Panc1 (cell line): ENCODE measurements at regions not wholly inside any gene's neighbourhood (a gene's known extent, or its start where the extent isn't known, plus 50 kb on each side); places are given as distances from the start of the nearest gene placed in this dataset.
A peak's percentile ranks its signal among the peaks of the same experiment; 100 is the strongest.

Experiments
- ATAC-seq: fragments of 200-7000 bp; cut with Tn5 transposase; 2 replicates; pipeline ENCODE4 v1.9.1; 2020; ENCODE audit warnings: mild to moderate bottlenecking, moderate library complexity
- BruUV-seq: library from RNA; stranded (reverse); fragments of 400-500 nt; replicated peaks from 2 replicates; lab custom pipeline; 2021; lab: Mats Ljungman, UMichigan
- CTCF ChIA-PET: fragments of 300-600 bp; sonication (Branson Sonifier 250); formaldehyde crosslinking; loops from one replicate; lab custom pipeline; 2022; ENCODE audit warnings: antibody characterized with exemption; lab: Charles Lee
- POLR2A ChIA-PET: fragments of 300-600 bp; sonication (Branson Sonifier 250); formaldehyde crosslinking; loops from one replicate; lab custom pipeline; 2022; ENCODE audit warnings: antibody characterized with exemption; lab: Charles Lee
- DNase-seq: peaks from one replicate; pipeline ENCODE4 v3.0.0-alpha.2; 2010; ENCODE audit warnings: low read depth, low spot score
- H3K27ac ChIP-seq: 2 replicates; pipeline ENCODE4 v1.5.1; 2011; ENCODE audit warnings: mild to moderate bottlenecking, low read length, inconsistent platforms
- H3K27me3 ChIP-seq: fragments of 200-500 bp; sonication (Bioruptor generic); 2 replicates; pipeline ENCODE4 v1.6.0; 2014; ENCODE audit warnings: low read length, inconsistent platforms; ENCODE audit not compliant: control insufficient read depth, insufficient read depth
- H3K36me3 ChIP-seq: fragments of 200-500 bp; sonication (Bioruptor generic); 2 replicates; pipeline ENCODE4 v1.5.1; 2014; ENCODE audit warnings: inconsistent platforms, mild to moderate bottlenecking, low read length, moderate library complexity; ENCODE audit not compliant: control insufficient read depth, insufficient read depth
- H3K4me1 ChIP-seq: 2 replicates; pipeline ENCODE4 v1.5.1; 2011; ENCODE audit warnings: inconsistent platforms, mild to moderate bottlenecking, low read length, moderate library complexity; ENCODE audit not compliant: control insufficient read depth, insufficient read depth
- H3K4me3 ChIP-seq, 2 experiments: 2 replicates each; pipeline ENCODE4 v1.5.1; 2011 to 2012; ENCODE audit warnings: low read depth in 2 of 2, low read length in 2 of 2, mild to moderate bottlenecking in 2 of 2, inconsistent platforms in 1 of 2, moderate library complexity in 1 of 2
- H3K9me3 ChIP-seq: fragments of 200-500 bp; sonication (Bioruptor generic); 2 replicates; pipeline ENCODE4 v1.5.1; 2014; ENCODE audit warnings: low read depth, mild to moderate bottlenecking, inconsistent platforms, low read length, moderate library complexity; ENCODE audit not compliant: control insufficient read depth, insufficient read depth
- CTCF ChIP-seq: fragments of 450-650 bp; IDR thresholded peaks from 2 replicates; pipeline ENCODE4 v1.5.1; 2017; ENCODE audit warnings: mild to moderate bottlenecking
- POLR2AphosphoS5 ChIP-seq: IDR thresholded peaks from 2 replicates; pipeline ENCODE4 v1.6.1; 2012; ENCODE audit warnings: mild to moderate bottlenecking, low read depth, low read length, moderate library complexity
- REST ChIP-seq, 2 experiments: IDR thresholded peaks; 2 replicates each; pipeline ENCODE4 v1.6.1; 2011 to 2012; ENCODE audit warnings: low read depth in 2 of 2, control low read depth in 1 of 2, low read length in 1 of 2, mild to moderate bottlenecking in 1 of 2, moderate library complexity in 1 of 2; ENCODE audit not compliant: insufficient read depth in 1 of 2
- TCF7L2 ChIP-seq: IDR thresholded peaks from 2 replicates; pipeline ENCODE4 v1.6.1; 2011; ENCODE audit warnings: mild to moderate bottlenecking, low read depth, low read length, inconsistent platforms
- in situ Hi-C: cut with HindIII; loops from 2 replicates; pipeline ENCODE4 v1.10.0; 2016; ENCODE audit warnings: low sequenced_read_pairs, low pct_unique_long_range_greater_than_20kb
- intact Hi-C: fragments of 100-400 bp; cut with micrococcal nuclease; formaldehyde crosslinking; loops from one replicate; pipeline ENCODE4 v1.10.0; 2022; ENCODE audit not compliant: unreplicated experiment

- Histone ChIP-seq H3K4me3 (no peak overlapping the region), H3K36me3 (no peaks in the 10 kb centered on the region), H3K4me1 (no peaks in the 10 kb centered on the region), H3K27ac (no peak overlapping the region), H3K9me3 (no peaks in the 10 kb centered on the region), H3K27me3 (no peaks in the 10 kb centered on the region)
- BruUV-seq: no TSS peak
- intact Hi-C loops (loop anchor here (2.0 to 10.0 kb wide), 2 partner anchors 203 to 503 kb away; no protein-coding TSS in a partner anchor), in situ Hi-C loops (no loop called here)
- DNase-seq (peak; percentile 2), ATAC-seq (no peak)
- CTCF ChIA-PET: interaction anchor here (0.7 to 0.9 kb wide), 2 partner anchors 203 to 500 kb away, joined by 3 read pairs; no protein-coding TSS in a partner anchor
- TF ChIP-seq CTCF: peak; percentile 61; the same call in 1 of the 2 replicates
- TF ChIP-seq TCF7L2: no peak
- POLR2A ChIA-PET: no interaction called here
Measured at GRCh38 chrX:81377329-81377728, 175.4 kb downstream of the SH3BGRL start.

- in situ Hi-C loops: no loop called here
Measured at GRCh38 chrX:81378560-81378959, 176.7 kb downstream of the SH3BGRL start.

More at GRCh38 chrX:81378560-81378959, 176.7 kb downstream of the SH3BGRL start:
- H3K27me3 ChIP-seq: no peaks in the 10 kb centered on the region
- H3K4me3 ChIP-seq: no peak overlapping the region
- H3K27ac ChIP-seq: no peak overlapping the region
- DNase-seq: no peak
- CTCF ChIA-PET: interaction anchor here (0.9 kb wide), 1 partner anchor 204 kb away, joined by 3 read pairs; no protein-coding TSS in a partner anchor
- no peak for ATAC-seq
- no peaks in the 10 kb centered on the region for H3K36me3 ChIP-seq
- TF ChIP-seq POLR2AphosphoS5 (no peak), REST (IDR thresholded peaks at IDR 0.05; ENCODE audit: insufficient read depth in 1 of 2, low read depth in 2 of 2, low read length in 1 of 2) (no peak)
- POLR2A ChIA-PET: no interaction called here
- no peaks in the 10 kb centered on the region for H3K9me3 ChIP-seq
- intact Hi-C loops: loop anchor here (10.0 kb wide), 1 partner anchor 504 kb away; no protein-coding TSS in a partner anchor
- no TSS peak for BruUV-seq
- H3K4me1 ChIP-seq: no peaks in the 10 kb centered on the region
